HepG2 (cell line): ENCODE measurements at regions not wholly inside any gene's neighbourhood (a gene's known extent, or its start where the extent isn't known, plus 50 kb on each side); places are given as distances from the start of the nearest gene placed in this dataset.

Source experiments
- ATAC-seq: fragments of 200-7000 bp; cut with Tn5 transposase; 3 replicates; pipeline ENCODE4 v1.9.1; 2020; ENCODE audit warnings: mild to moderate bottlenecking, moderate library complexity
- BruUV-seq: library from RNA; stranded (reverse); fragments of 400-500 nt; replicated peaks from 2 replicates; lab custom pipeline; 2021; lab: Mats Ljungman, UMichigan
- CTCF ChIA-PET: fragments of 300-600 bp; formaldehyde crosslinking; extraction: SDS; loops from one replicate; lab custom pipeline; 2021; ENCODE audit warnings: low total read pairs, inconsistent platforms, low intra/inter-chr PET ratio; lab: Yijun Ruan, JAX
- POLR2A ChIA-PET: fragments of 350-600 bp; sonication (Branson Sonifier 250); formaldehyde crosslinking; loops from one replicate; lab custom pipeline; 2020; ENCODE audit warnings: antibody characterized with exemption, inconsistent platforms; lab: Yijun Ruan, JAX
- DNase-seq: peaks from one replicate; pipeline ENCODE4 v3.0.0-alpha.2; 2015; ENCODE audit warnings: low spot score
- FAIRE-seq: peaks from 3 replicates; lab custom pipeline; 2011; peaks lifted over from hg19 to GRCh38; lab: Jason Lieb, UNC
- H2AFZ ChIP-seq: one replicate; pipeline ENCODE4 v1.6.1; 2011; ENCODE audit warnings: low read length, inconsistent platforms
- H3K27ac ChIP-seq: fragments of 300-600 bp; 3 replicates; pipeline ENCODE4 v1.8.0; 2011; ENCODE audit warnings: mixed run types, mild to moderate bottlenecking, mixed read lengths, low read length, inconsistent platforms; ENCODE audit not compliant: insufficient read depth; ENCODE audit errors: extremely low read length
- H3K27me3 ChIP-seq, 2 experiments: fragments of 200-600 bp in 1 of 2; 2 replicates in 1 of 2; 3 replicates in 1 of 2; pipeline versions ENCODE4 v1.6.0 to v1.8.0; 2011; ENCODE audit warnings: low read length in 2 of 2, mild to moderate bottlenecking in 2 of 2, moderate library complexity in 2 of 2, inconsistent platforms in 1 of 2; ENCODE audit not compliant: insufficient read depth in 2 of 2, control insufficient read depth in 1 of 2
- H3K36me3 ChIP-seq, 2 experiments: fragments of 200-600 bp in 1 of 2; replicated peaks in 1 of 2; 2 replicates in 1 of 2; 3 replicates in 1 of 2; pipeline versions ENCODE4 v1.5.1 to v1.8.0; 2011; ENCODE audit warnings: low read length in 2 of 2, inconsistent platforms in 1 of 2; ENCODE audit not compliant: insufficient read depth in 2 of 2, control insufficient read depth in 1 of 2
- H3K4me1 ChIP-seq: 2 replicates; pipeline ENCODE4 v1.5.1; 2012; ENCODE audit warnings: low read length, inconsistent platforms; ENCODE audit not compliant: insufficient read depth
- H3K4me2 ChIP-seq: 2 replicates; pipeline ENCODE4 v1.6.0; 2011; ENCODE audit warnings: low read depth, low read length, inconsistent platforms
- H3K4me3 ChIP-seq, 3 experiments: fragments of 200-600 bp in 1 of 3; sonication (generic), shearing (Covaris generic) in 1 of 3; replicated peaks in 1 of 3; 2 replicates each; pipeline ENCODE4 v1.5.1; 2011 to 2016; ENCODE audit warnings: low read length in 3 of 3, inconsistent platforms in 2 of 3, low read depth in 2 of 3, mild to moderate bottlenecking in 2 of 3, control low read depth in 1 of 3, mixed read lengths in 1 of 3; ENCODE audit not compliant: insufficient read depth in 1 of 3
- H3K79me2 ChIP-seq: one replicate; pipeline ENCODE4 v1.6.1; 2011; ENCODE audit warnings: low read length, inconsistent platforms; ENCODE audit not compliant: insufficient read depth
- H3K9ac ChIP-seq: 2 replicates; pipeline ENCODE4 v1.6.0; 2011; ENCODE audit warnings: mild to moderate bottlenecking, low read depth, low read length, inconsistent platforms; ENCODE audit not compliant: insufficient read depth
- H3K9me3 ChIP-seq: 2 replicates; pipeline ENCODE4 v1.5.1; 2012; ENCODE audit warnings: mild to moderate bottlenecking, low read length
- H4K20me1 ChIP-seq: 2 replicates; pipeline ENCODE4 v1.6.0; 2011; ENCODE audit warnings: inconsistent platforms, mild to moderate bottlenecking, low read length, moderate library complexity; ENCODE audit not compliant: insufficient read depth
- ADNP ChIP-seq: sonication (generic); formaldehyde crosslinking; IDR thresholded peaks from 2 replicates; pipeline ENCODE4 v1.4.0; 2020; ENCODE audit warnings: missing genetic modification reagents
- AHDC1 ChIP-seq: sonication (generic); formaldehyde crosslinking; IDR thresholded peaks from 2 replicates; pipeline ENCODE4 v1.5.1; 2020; ENCODE audit warnings: mild to moderate bottlenecking, missing genetic modification reagents, borderline replicate concordance
- IKZF4 ChIP-seq: sonication (generic); formaldehyde crosslinking; IDR thresholded peaks from 2 replicates; pipeline ENCODE4 v1.5.1; 2020; ENCODE audit warnings: borderline replicate concordance, mild to moderate bottlenecking, low read depth, missing genetic modification reagents; ENCODE audit errors: not compliant biosample characterization
- KLF12 ChIP-seq: sonication (generic); formaldehyde crosslinking; IDR thresholded peaks from 2 replicates; pipeline ENCODE4 v1.4.0; 2020; ENCODE audit warnings: missing genetic modification reagents, borderline replicate concordance
- PHF5A ChIP-seq: IDR thresholded peaks from one replicate; pipeline ENCODE4 v1.6.1; 2018; ENCODE audit warnings: low read depth, missing genetic modification reagents; ENCODE audit not compliant: unreplicated experiment
- ZHX1 ChIP-seq: sonication (generic); formaldehyde crosslinking; IDR thresholded peaks from 2 replicates; pipeline ENCODE4 v1.8.1; 2022; ENCODE audit warnings: low read depth, mild to moderate bottlenecking, missing genetic modification reagents
- WGBS: methylation state at CpG from one replicate; pipeline ENCODE4 v1.1.6; 2017; ENCODE audit warnings: low lambda C conversion rate; 5-methylcytosine and 5-hydroxymethylcytosine counted together
- in situ Hi-C: cut with HindIII; loops from 2 replicates; pipeline ENCODE4 v1.10.0; 2017; ENCODE audit warnings: low pct_unique_long_range_greater_than_20kb; ENCODE audit not compliant: extremely low pct_ligation_motif_present
- intact Hi-C: fragments of 100-400 bp; cut with micrococcal nuclease; formaldehyde crosslinking; loops from one replicate; pipeline ENCODE4 v1.10.0; 2022; ENCODE audit not compliant: unreplicated experiment

- Histone ChIP-seq H3K4me1 (no peaks in the 10 kb centered on the region), H3K27me3 (no peaks in the 10 kb centered on the region), H2AFZ (no peak overlapping the region), H3K4me2 (no peak overlapping the region), H3K4me3 (no peak overlapping the region), H3K36me3 (no peaks in the 10 kb centered on the region), H3K9ac (no peak overlapping the region), H3K79me2 (no peaks in the 10 kb centered on the region), H3K9me3 (no peaks in the 10 kb centered on the region), H3K27ac (no peak overlapping the region), H4K20me1 (no peaks in the 10 kb centered on the region)
- 4% methylated on average over 3 of the region's 3 CpGs for WGBS
- intact Hi-C loops: no loop called here
- in situ Hi-C loops: no loop called here
- FAIRE-seq (no peak), DNase-seq (no peak), ATAC-seq (no peak)
- POLR2A ChIA-PET: no interaction called here
- TF ChIP-seq KLF12 (CRISPR knock-in tag) (no peak), ADNP (CRISPR knock-in tag) (no peak), ZHX1 (CRISPR knock-in tag) (no peak), IKZF4 (CRISPR knock-in tag) (no peak), AHDC1 (CRISPR knock-in tag) (no peak), PHF5A (no peak)
- no TSS peak for BruUV-seq
- CTCF ChIA-PET: no interaction called here
Measured at GRCh38 chr2:108115868-108116267, 123.9 kb upstream of the SULT1C3 start.
